WTC11 (cell line): ENCODE measurements at regions not wholly inside any gene's neighbourhood (a gene's known extent, or its start where the extent isn't known, plus 50 kb on each side); places are given as distances from the start of the nearest gene placed in this dataset.

Experiments used
- CREM ChIP-seq: sonication (generic); formaldehyde crosslinking; IDR thresholded peaks from 2 replicates; pipeline ENCODE4 v1.8.1; 2022; ENCODE audit warnings: mild to moderate bottlenecking, missing genetic modification reagents, moderate library complexity
- STAT6 ChIP-seq: sonication (generic); formaldehyde crosslinking; conservative IDR thresholded peaks from 2 replicates; pipeline ENCODE4 v1.8.1; 2023; ENCODE audit warnings: mild to moderate bottlenecking, low read depth, missing genetic modification reagents, moderate library complexity

- TF ChIP-seq CREM (CRISPR knock-in tag) (no peak), STAT6 (no peak)
These were observed 655.6 kb upstream of the NEGR1 start for GRCh38 chr1:72937905-72938304.
